ENCODE measurements at regions not wholly inside any gene's neighbourhood (a gene's known extent, or its start where the extent isn't known, plus 50 kb on each side); places are given as distances from the start of the nearest gene placed in this dataset.

GRCh38 chr5:36421256-36421655 lies 119.6 kb upstream of the RANBP3L start:
- TF ChIP-seq CTCF (IDR thresholded peaks at IDR 0.05): no peak
- no peak for TF ChIP-seq POLR2A (IDR thresholded peaks at IDR 0.05)

Data from thyroid gland (tissue), 4 donors.